RWPE1 (cell line): ENCODE measurements at regions not wholly inside any gene's neighbourhood (a gene's known extent, or its start where the extent isn't known, plus 50 kb on each side); places are given as distances from the start of the nearest gene placed in this dataset.

ENCODE experiments used
- CTCF ChIA-PET: fragments of 350-600 bp; sonication (Branson Sonifier 250); formaldehyde crosslinking; extraction: SDS; loops from one replicate; lab custom pipeline; 2021; lab: Yijun Ruan, JAX
- POLR2A ChIA-PET: fragments of 400-600 bp; formaldehyde crosslinking; extraction: SDS; loops from one replicate; lab custom pipeline; 2020; ENCODE audit warnings: antibody characterized with exemption; ENCODE audit not compliant: low non-redundant PET; lab: Yijun Ruan, JAX
- DNase-seq: peaks from one replicate; pipeline ENCODE4 v3.0.0; 2012; ENCODE audit warnings: low spot score
- H3K27ac ChIP-seq: fragments of 450-650 bp; 2 replicates; pipeline ENCODE4 v1.5.1; 2017
- CTCF ChIP-seq: fragments of 450-650 bp; conservative IDR thresholded peaks from 2 replicates; pipeline ENCODE4 v1.5.1; 2017; ENCODE audit warnings: low read depth, mild to moderate bottlenecking

DNA sequence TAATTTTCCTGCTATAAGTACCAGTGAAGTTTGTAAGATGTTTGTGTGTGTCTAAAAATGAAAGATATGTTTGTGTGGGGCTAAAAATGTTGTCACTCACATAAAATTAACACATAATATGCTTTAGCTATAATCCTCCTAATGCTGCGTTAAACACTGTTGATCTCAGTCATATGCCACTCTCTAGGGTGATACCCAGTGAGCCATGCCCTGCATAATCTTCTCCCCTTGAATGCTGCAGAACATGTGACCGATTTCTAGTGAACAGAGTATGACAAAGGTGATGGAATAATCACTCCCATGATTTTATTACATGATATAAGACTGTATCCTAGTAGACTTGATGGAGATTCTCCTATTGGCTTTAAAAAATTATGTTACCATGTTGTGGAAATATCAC is 119.1 kb upstream of the EPHA5 start:
- DNase-seq = no peak
- ChIA-PET POLR2A (no interaction called here), CTCF (no interaction called here)
- TF ChIP-seq CTCF = no peak
- H3K27ac ChIP-seq = no peak overlapping the region

GRCh38 chr4:65777270-65777669 is 107.0 kb upstream of the EPHA5 start:
- POLR2A ChIA-PET = no interaction called here
- no peak for TF ChIP-seq CTCF
- CTCF ChIA-PET = interaction anchor here (0.6 kb wide), 1 partner anchor 216 kb away, joined by 3 read pairs; no protein-coding TSS in a partner anchor
- DNase-seq = no peak
- H3K27ac ChIP-seq = no peak overlapping the region

- POLR2A ChIA-PET = no interaction called here
- no peak for DNase-seq
- H3K27ac ChIP-seq = no peak overlapping the region
- CTCF ChIA-PET = no interaction called here
- TF ChIP-seq CTCF = no peak
Observed at GRCh38 chr4:65773636-65774035, 103.3 kb upstream of the EPHA5 start.

GRCh38 chr4:65747386-65747785 is 77.1 kb upstream of the EPHA5 start:
- H3K27ac ChIP-seq = no peak overlapping the region
- no peak for DNase-seq
- ChIA-PET CTCF (no interaction called here), POLR2A (no interaction called here)
- no peak for TF ChIP-seq CTCF

GRCh38 chr4:65738134-65738533 is 67.8 kb upstream of the EPHA5 start:
- no peak for TF ChIP-seq CTCF
- no peak for DNase-seq
- no peak overlapping the region for H3K27ac ChIP-seq
- CTCF ChIA-PET = no interaction called here
- POLR2A ChIA-PET = no interaction called here

GRCh38 chr4:65737672-65738071 is 67.4 kb upstream of the EPHA5 start:
- no peak overlapping the region for H3K27ac ChIP-seq
- CTCF ChIA-PET = no interaction called here
- POLR2A ChIA-PET = no interaction called here
- TF ChIP-seq CTCF = no peak
- no peak for DNase-seq

- CTCF ChIA-PET = no interaction called here
- TF ChIP-seq CTCF = no peak
- H3K27ac ChIP-seq = no peak overlapping the region
- DNase-seq = no peak
- POLR2A ChIA-PET = no interaction called here
Observed at GRCh38 chr4:65724973-65725372, 54.7 kb upstream of the EPHA5 start.
